Activated naive CD8-positive, alpha-beta T cell treated with anti-CD3 and anti-CD28 coated beads, Interleukin-2, amount 10 ng/mL, durations not matched to agents 7 days and 5 days (primary cell): ENCODE measurements at regions not wholly inside any gene's neighbourhood (a gene's known extent, or its start where the extent isn't known, plus 50 kb on each side); places are given as distances from the start of the nearest gene placed in this dataset.

Experiments used
- ATAC-seq: fragments of 150-1000 bp; cut with Tn5 transposase; one replicate; pipeline ENCODE4 v1.10.0; 2021; ENCODE audit warnings: low read depth, moderate library complexity
- POLR2A ChIA-PET: fragments of 350-600 bp; sonication (Branson Sonifier 250); formaldehyde crosslinking; loops from one replicate; lab custom pipeline; 2021; ENCODE audit warnings: antibody characterized with exemption; lab: Charles Lee
- DNase-seq: peaks from one replicate; pipeline ENCODE4 v3.0.0; 2021
- H3K27ac Mint-ChIP-seq: one replicate; pipeline ENCODE4 v1.8.0; 2022; ENCODE audit warnings: mild to moderate bottlenecking, mixed read lengths
- H3K27me3 Mint-ChIP-seq: one replicate; pipeline ENCODE4 v1.8.0; 2022; ENCODE audit warnings: mild to moderate bottlenecking, moderate library complexity, mixed read lengths
- H3K36me3 Mint-ChIP-seq: one replicate; pipeline ENCODE4 v1.8.0; 2021; ENCODE audit warnings: mild to moderate bottlenecking, mixed read lengths
- H3K4me1 Mint-ChIP-seq: one replicate; pipeline ENCODE4 v1.8.0; 2021; ENCODE audit warnings: mixed read lengths
- H3K4me3 Mint-ChIP-seq: one replicate; pipeline ENCODE4 v1.8.0; 2022; ENCODE audit warnings: mild to moderate bottlenecking, moderate library complexity, mixed read lengths
- H3K9me3 Mint-ChIP-seq: one replicate; pipeline ENCODE4 v1.8.0; 2021; ENCODE audit warnings: mixed read lengths

DNA sequence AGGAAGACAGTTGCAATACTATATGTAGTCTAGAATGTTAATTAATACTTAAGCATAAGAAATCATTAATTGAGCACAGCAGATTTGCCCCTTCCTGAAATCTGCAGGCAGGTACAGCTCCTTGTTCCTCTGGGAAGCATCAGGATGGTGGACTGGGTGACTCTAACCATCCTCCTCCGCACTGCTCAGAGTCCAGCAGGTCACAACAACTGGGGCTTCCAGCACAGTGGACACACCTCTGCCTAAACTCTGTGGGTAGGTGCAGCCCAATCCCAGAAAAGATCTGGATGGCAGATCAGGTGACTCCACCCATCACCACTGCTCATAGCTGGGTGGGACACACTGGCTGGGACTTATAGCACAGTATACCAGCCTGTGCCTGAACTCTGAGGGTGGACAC lies 189.9 kb upstream of the TMCO5A start:
- Mint-ChIP-seq H3K27ac (no peak overlapping the region), H3K4me1 (no peaks in the 10 kb centered on the region), H3K9me3 (peaks cover 1% of the 10 kb centered on the region), H3K36me3 (no peaks in the 10 kb centered on the region), H3K4me3 (no peak overlapping the region), H3K27me3 (peaks cover 4% of the 10 kb centered on the region)
- POLR2A ChIA-PET, result no interaction called here
- DNase-seq (no peak), ATAC-seq (no peak)

DNA sequence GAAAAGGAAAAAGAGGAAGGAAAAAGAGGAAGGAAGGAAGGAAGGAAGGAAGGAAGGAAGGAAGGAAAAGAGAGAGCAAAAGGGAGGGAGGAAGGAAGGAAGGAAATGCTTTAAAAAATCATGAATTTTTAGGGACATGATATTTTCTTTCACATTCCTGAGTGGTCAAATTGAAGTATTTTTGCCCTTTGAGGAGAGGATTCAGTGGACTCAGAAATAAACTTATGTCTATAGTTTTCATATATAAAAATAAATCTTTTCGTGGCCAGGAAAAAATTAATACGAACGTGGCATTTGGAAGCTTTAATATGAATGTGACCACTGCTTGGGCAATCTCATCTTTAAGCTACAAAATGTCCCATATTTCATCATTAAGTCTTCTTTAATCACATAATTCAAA lies 183.0 kb upstream of the TMCO5A start:
- ATAC-seq (no peak), DNase-seq (no peak)
- no peaks in the 10 kb centered on the region for H3K36me3 Mint-ChIP-seq

DNA sequence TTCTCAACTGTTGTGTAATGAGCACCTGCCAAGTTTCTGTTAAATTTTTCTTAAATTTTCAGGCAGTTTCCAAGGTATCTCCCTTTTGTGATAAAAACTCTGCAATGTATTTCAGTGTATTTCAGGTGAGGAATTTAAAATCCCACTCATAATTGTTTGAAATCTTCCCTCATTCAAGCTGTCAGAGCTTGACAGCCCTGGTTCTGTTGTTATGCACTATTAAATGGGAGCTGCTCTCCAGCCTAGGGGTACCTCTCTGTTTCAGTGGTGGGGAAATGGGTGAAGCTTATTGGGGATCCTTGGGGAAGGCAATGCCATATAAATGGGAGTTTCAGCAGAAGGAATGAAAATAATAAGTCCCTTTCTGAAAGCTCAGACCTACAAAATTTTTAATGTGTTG lies 178.0 kb upstream of the TMCO5A start:
- Mint-ChIP-seq H3K27ac (no peak overlapping the region), H3K4me3 (no peak overlapping the region), H3K4me1 (no peaks in the 10 kb centered on the region), H3K36me3 (no peaks in the 10 kb centered on the region), H3K9me3 (no peaks in the 10 kb centered on the region), H3K27me3 (peaks cover 2% of the 10 kb centered on the region)
- no peak for ATAC-seq
- DNase-seq, result no peak
- POLR2A ChIA-PET, result no interaction called here

More for the DNA sequence above, 183.0 kb upstream of the TMCO5A start:
- Mint-ChIP-seq H3K4me3 (no peak overlapping the region), H3K4me1 (no peaks in the 10 kb centered on the region), H3K9me3 (no peaks in the 10 kb centered on the region), H3K27me3 (peaks cover 4% of the 10 kb centered on the region), H3K27ac (no peak overlapping the region)
- POLR2A ChIA-PET, result no interaction called here

DNA sequence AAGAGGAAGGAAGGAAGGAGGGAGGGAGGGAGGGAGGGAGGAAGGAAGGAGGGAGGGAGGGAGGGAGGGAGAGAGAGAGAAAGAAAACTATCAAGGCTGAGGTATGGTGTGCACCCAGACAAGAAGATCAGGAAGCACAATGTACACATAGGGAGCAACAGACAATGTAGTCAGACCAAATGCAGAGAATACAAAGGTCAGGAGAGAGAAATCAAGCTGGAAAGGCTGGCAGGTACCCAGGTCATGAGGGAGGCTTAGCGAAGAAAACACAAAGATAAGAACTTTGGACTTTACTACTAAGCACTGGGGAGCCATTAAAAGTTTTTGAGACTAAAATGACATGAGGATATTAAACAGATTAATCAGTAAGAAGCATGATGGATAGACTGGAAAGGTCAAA lies 176.0 kb upstream of the TMCO5A start:
- Mint-ChIP-seq H3K9me3 (no peaks in the 10 kb centered on the region), H3K36me3 (peaks cover 1% of the 10 kb centered on the region), H3K27ac (no peak overlapping the region), H3K27me3 (peaks cover 2% of the 10 kb centered on the region), H3K4me1 (peaks cover 5% of the 10 kb centered on the region), H3K4me3 (no peak overlapping the region)
- DNase-seq, result no peak
- POLR2A ChIA-PET, result no interaction called here
- no peak for ATAC-seq

DNA sequence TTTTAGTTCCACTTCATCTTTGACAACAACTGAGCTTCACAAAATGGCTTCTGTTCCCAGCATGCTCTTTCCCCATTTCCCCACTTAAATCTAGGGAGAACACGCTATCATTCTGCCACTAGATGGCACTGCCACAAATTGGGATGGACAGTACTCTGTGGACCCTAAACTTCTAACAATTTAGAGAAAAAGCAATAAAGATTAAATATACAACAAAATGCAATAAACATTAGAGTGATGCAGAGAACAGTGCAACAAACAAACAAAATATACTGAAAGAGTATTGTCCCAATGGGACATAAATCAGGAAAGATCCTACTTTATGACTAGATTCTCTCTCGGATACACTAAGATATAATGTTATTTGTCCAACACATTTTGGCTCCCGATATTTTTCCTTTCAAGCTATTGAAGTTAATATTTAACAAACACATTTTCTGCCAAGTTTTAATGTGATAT lies 169.7 kb upstream of the TMCO5A start:
- H3K36me3 Mint-ChIP-seq, result peaks cover 1% of the 10 kb centered on the region
- H3K27ac Mint-ChIP-seq, result no peak overlapping the region
- H3K4me3 Mint-ChIP-seq, result no peak overlapping the region
- ATAC-seq, result no peak
- POLR2A ChIA-PET, result no interaction called here
- H3K9me3 Mint-ChIP-seq, result no peaks in the 10 kb centered on the region
- no peak for DNase-seq
- H3K27me3 Mint-ChIP-seq, result peaks cover 2% of the 10 kb centered on the region
- H3K4me1 Mint-ChIP-seq, result peaks cover 12% of the 10 kb centered on the region

DNA sequence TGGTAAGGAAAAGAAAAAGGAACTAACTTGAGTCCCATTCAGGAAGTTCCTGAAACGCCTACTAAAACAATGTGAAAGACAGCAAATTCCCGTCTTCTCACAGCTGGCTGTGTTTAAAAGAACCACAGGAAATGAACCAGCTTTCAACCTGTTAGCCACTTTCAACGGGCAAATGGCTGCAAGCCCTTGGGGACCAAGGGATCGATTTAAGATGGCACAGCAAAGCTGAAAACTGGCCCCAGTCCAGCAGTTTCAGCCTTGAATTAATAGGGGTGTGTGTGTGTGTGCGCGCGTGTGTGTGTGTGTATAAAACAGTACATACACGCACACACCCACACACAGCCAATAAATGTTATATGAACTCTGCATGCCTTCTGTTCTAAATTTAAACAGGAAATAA lies 168.7 kb upstream of the TMCO5A start:
- Mint-ChIP-seq H3K27ac (no peak overlapping the region), H3K36me3 (peaks cover 1% of the 10 kb centered on the region), H3K27me3 (peaks cover 4% of the 10 kb centered on the region), H3K4me3 (no peak overlapping the region), H3K4me1 (peaks cover 12% of the 10 kb centered on the region), H3K9me3 (no peaks in the 10 kb centered on the region)
- POLR2A ChIA-PET, result no interaction called here
- no peak for ATAC-seq
- no peak for DNase-seq

DNA sequence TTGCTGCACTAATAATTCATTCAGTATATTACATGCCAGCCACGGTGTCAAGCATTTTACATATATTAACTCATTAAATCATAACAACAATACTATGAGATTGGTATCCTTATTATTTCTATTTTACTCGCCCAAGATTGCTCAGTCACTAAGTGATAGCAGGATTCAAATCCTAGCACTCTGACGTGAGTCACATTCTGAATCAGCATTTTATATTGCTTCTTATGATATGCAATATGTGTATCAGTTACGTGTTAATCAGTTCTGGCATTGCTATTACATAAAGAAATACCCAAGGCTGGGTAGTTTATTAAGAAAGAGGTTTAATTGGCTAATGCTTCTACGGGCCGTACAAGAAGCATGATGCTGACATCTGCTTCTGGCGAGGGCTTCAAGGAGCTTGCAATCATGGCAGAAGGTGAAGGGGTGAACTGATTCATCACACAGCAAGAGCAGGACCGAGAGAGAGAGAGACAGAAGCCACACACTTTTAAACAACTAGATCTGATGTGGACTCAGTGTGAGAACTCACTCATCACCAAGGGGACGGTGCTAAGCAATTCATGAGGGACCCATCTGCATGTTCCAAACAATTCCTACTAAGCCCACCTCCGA lies 166.5 kb upstream of the TMCO5A start:
- no peak overlapping the region for H3K27ac Mint-ChIP-seq
- H3K36me3 Mint-ChIP-seq, result no peaks in the 10 kb centered on the region
- ATAC-seq, result no peak
- H3K4me3 Mint-ChIP-seq, result no peak overlapping the region
- no peak for DNase-seq
- H3K27me3 Mint-ChIP-seq, result peaks cover 4% of the 10 kb centered on the region
- POLR2A ChIA-PET, result no interaction called here
- H3K4me1 Mint-ChIP-seq, result peaks cover 6% of the 10 kb centered on the region
- no peaks in the 10 kb centered on the region for H3K9me3 Mint-ChIP-seq

DNA sequence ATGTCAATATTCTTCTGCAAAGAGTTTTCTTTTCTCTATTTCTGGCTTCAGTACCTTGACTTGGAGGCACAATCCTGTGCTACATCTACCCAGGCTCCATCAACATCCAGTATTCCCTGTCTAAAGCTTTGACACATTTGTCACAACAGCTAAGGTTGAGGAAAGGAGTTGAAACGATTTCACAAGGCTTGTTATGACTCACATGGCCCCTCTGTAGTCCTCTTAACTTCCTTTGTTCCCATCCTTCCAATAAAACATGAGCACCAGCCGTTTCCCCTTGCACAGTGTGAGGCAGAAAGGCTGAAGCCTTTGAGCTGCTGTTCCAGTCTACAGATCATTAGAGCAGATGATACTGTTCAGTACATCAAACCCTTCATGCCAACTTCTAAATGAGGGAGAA lies 163.0 kb upstream of the TMCO5A start:
- Mint-ChIP-seq H3K27ac (no peak overlapping the region), H3K4me1 (peaks cover under 1% of the 10 kb centered on the region), H3K27me3 (peaks cover 4% of the 10 kb centered on the region), H3K9me3 (no peaks in the 10 kb centered on the region), H3K4me3 (no peak overlapping the region), H3K36me3 (no peaks in the 10 kb centered on the region)
- POLR2A ChIA-PET, result no interaction called here
- ATAC-seq (no peak), DNase-seq (no peak)

DNA sequence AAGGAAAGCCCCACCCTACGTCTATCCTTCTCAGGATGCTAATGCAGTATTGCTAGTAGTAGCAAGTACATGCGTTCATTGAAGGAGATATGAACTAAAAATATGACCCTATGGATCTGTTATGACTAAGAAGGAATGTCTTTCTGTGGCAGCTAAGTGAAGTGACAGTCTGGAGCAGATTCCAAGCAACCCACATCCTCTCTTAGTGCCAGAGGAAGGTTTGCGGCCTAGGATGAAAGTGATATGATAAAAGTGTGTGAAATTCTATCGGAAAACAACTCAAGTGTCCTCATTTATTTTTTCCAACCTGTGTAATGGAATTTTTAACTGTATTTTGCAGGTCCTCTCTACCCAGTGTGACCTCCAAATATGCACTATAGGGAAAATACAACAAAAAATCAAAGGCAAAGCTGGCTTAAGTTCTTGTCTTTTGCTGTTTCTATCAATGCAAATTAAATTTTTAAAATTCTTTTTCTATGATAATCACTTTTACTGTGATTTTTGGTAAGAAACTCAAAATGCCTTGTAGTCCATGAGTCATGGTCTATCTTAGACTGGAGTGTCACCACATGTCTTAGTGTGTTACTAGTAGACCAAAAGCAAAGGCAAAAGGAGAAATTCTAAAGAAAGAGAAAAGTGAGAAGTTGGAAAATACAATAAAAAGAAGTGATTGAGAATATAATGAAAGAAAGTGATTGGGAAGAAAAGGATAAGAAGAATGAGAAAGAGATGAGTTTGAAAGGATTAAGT lies 161.2 kb upstream of the TMCO5A start:
- POLR2A ChIA-PET, result no interaction called here
- Mint-ChIP-seq H3K27me3 (peaks cover 2% of the 10 kb centered on the region), H3K9me3 (no peaks in the 10 kb centered on the region), H3K4me1 (no peaks in the 10 kb centered on the region), H3K36me3 (no peaks in the 10 kb centered on the region), H3K4me3 (no peak overlapping the region), H3K27ac (no peak overlapping the region)
- DNase-seq (no peak), ATAC-seq (no peak)

DNA sequence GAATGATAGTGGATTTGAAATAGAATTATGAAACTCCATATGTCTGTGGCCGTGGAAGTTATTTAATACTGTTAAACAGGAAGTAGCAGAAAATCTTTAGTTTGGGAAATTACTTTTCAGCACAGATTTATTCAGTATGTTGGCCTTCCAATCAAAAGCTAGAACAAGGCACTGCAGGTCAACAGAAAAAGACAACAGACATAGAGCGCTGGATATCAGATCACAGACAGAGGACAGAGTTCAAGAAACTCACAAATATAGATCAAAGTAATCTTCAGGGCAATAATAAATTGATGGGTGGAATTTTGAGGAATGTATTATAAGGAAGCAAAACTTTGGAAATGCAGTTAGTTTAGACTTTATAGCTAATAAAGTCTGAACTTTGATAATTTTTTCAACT lies 159.5 kb upstream of the TMCO5A start:
- Mint-ChIP-seq H3K27me3 (peaks cover 2% of the 10 kb centered on the region), H3K36me3 (no peaks in the 10 kb centered on the region), H3K9me3 (no peaks in the 10 kb centered on the region), H3K27ac (no peak overlapping the region), H3K4me1 (no peaks in the 10 kb centered on the region), H3K4me3 (no peak overlapping the region)
- DNase-seq (no peak), ATAC-seq (no peak)
- POLR2A ChIA-PET, result no interaction called here

DNA sequence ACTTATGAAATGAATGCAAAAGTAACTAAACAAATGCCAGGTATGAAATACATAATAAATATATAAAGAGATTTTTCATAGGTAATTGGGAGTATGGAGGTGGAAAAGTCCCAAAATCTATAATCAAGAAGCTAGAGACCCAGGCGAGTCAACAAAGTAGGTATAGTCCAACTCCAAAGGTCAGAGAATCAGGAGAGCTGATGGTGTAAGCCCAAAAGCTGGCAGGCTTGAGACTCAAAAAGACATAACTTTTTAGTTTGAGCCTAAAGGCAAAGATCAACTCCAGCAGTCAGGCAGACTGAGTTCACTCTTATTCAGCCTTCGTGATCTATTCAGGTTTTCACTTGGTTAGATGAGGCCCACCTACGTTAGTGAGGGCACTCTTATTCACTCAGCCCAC lies 157.4 kb upstream of the TMCO5A start:
- POLR2A ChIA-PET, result no interaction called here
- Mint-ChIP-seq H3K27ac (no peak overlapping the region), H3K9me3 (no peaks in the 10 kb centered on the region), H3K27me3 (no peaks in the 10 kb centered on the region), H3K4me3 (no peak overlapping the region), H3K4me1 (no peaks in the 10 kb centered on the region), H3K36me3 (no peaks in the 10 kb centered on the region)
- ATAC-seq (no peak), DNase-seq (no peak)

DNA sequence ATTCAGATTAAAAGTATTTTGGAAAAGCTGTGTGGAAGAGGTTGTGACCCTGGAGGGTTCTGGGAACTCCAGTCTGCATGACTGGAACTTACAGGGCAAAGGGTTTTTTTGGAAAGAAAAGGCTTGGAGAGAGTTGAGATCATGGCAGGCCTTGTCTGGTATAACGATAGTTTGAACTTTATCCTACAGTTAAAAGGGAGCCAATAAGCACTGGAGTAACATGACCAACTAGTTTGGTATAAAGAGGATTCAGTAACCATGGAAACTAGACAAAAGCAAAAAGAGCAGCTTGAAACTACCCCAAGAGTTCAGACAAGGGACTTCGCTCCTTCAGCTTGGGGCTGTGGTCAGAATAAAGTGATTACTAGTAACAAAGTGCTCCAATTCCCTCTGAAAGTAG lies 151.2 kb upstream of the TMCO5A start:
- H3K9me3 Mint-ChIP-seq, result no peaks in the 10 kb centered on the region
- DNase-seq (no peak), ATAC-seq (no peak)
- H3K36me3 Mint-ChIP-seq, result no peaks in the 10 kb centered on the region
- no peaks in the 10 kb centered on the region for H3K4me1 Mint-ChIP-seq
- no peak overlapping the region for H3K27ac Mint-ChIP-seq
- H3K4me3 Mint-ChIP-seq, result no peak overlapping the region
- POLR2A ChIA-PET, result no interaction called here
- H3K27me3 Mint-ChIP-seq, result peaks cover 6% of the 10 kb centered on the region

DNA sequence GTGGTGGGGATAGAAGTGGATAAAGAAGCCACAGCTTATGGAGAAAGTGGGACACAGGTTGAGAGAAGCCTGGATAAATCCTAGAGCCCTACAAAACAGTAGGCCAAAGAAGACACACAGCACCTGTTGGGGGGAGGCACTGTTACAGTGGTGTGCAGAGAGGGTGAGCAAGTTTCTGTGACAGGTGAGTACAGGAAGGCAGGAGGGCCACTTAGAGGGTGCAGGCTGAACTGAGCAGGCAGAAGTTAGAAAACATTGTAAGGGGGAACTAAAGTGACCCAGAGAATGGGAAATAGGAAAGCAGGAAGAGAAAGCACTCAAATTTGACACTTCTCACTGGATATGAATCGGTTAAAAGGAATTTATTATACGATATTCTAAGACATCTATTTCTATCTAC lies 146.1 kb upstream of the TMCO5A start:
- POLR2A ChIA-PET, result no interaction called here
- DNase-seq, result no peak
- Mint-ChIP-seq H3K4me3 (no peak overlapping the region), H3K27ac (no peak overlapping the region), H3K9me3 (no peaks in the 10 kb centered on the region), H3K27me3 (peaks cover 6% of the 10 kb centered on the region), H3K36me3 (no peaks in the 10 kb centered on the region), H3K4me1 (no peaks in the 10 kb centered on the region)
- no peak for ATAC-seq

DNA sequence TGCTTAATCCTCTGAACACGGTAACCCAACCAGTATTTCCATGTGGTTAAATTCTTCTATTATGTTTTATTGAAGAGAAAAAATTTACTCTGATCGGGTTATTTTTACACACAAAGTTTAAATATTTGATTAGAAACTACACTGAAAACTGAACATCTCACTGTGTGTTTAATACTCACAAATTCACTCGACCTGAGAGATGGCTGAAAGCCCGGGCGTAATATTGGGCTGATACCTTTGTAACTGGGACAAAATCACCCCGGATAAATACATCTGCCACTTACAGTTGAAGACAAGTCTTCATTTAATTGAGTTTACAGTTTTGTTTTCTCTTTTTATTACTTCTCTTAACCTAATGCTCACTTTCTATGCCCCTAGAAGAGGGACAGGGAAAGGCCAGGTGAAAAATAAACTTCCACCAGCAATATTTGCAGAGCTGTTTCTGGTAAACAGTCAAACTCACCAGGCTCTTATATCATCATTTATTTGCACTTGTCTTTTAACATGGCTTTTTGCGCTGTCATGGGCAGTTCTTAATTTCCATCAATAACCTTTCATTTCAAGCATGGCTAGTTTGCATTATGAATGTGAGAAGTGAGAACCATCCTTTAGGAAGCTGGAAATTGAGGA lies 145.6 kb upstream of the TMCO5A start:
- ATAC-seq (no peak), DNase-seq (no peak)
- H3K27ac Mint-ChIP-seq, result no peak overlapping the region
- no peaks in the 10 kb centered on the region for H3K9me3 Mint-ChIP-seq
- no peaks in the 10 kb centered on the region for H3K36me3 Mint-ChIP-seq
- peaks cover 6% of the 10 kb centered on the region for H3K27me3 Mint-ChIP-seq
- POLR2A ChIA-PET, result no interaction called here
- H3K4me3 Mint-ChIP-seq, result no peak overlapping the region
- H3K4me1 Mint-ChIP-seq, result no peaks in the 10 kb centered on the region
